Transverse colon (tissue), 3 donors: ENCODE measurements at regions not wholly inside any gene's neighbourhood (a gene's known extent, or its start where the extent isn't known, plus 50 kb on each side); places are given as distances from the start of the nearest gene placed in this dataset.

Experiments
- CTCF ChIP-seq, 5 experiments: fragments of 200-600 bp in 3 of 5; fragments of 450-650 bp in 2 of 5; sonication (generic) in 3 of 5; IDR thresholded peaks; 1 replicate in 2 of 5; 2 replicates in 3 of 5; pipeline ENCODE4 v1.5.1; 2016 to 2017; ENCODE audit warnings: antibody characterized with exemption in 5 of 5, inconsistent platforms in 3 of 5, mild to moderate bottlenecking in 2 of 5, moderate library complexity in 1 of 5
- EP300 ChIP-seq: sonication (generic); formaldehyde crosslinking; IDR thresholded peaks from one replicate; pipeline ENCODE4 v1.6.1; 2017; ENCODE audit warnings: antibody characterized with exemption, low read depth

- TF ChIP-seq EP300 (no peak), CTCF (IDR thresholded peaks at IDR 0.05) (no peak)
Observed at GRCh38 chr12:62130402-62130801, 129.8 kb upstream of the USP15 start.
